Thoracic aorta (tissue), 2 donors: ENCODE measurements at regions not wholly inside any gene's neighbourhood (a gene's known extent, or its start where the extent isn't known, plus 50 kb on each side); places are given as distances from the start of the nearest gene placed in this dataset.

Experiments
- ATAC-seq: fragments of 150-250 bp; one replicate; pipeline ENCODE4 v1.8.0; 2017; ENCODE audit warnings: low read depth; ENCODE audit not compliant: insufficient number of reproducible peaks, low FRiP score
- DNase-seq: peaks from one replicate; pipeline ENCODE4 v3.0.0-alpha.2; 2020; ENCODE audit warnings: low spot score
- H3K27ac ChIP-seq, 2 donors: fragments of 200-600 bp; sonication (generic); 1 replicate in 1 of 2; 2 replicates in 1 of 2; pipeline ENCODE4 v1.5.1; 2016; ENCODE audit warnings: mild to moderate bottlenecking in 2 of 2, moderate library complexity in 2 of 2
- H3K27me3 ChIP-seq: fragments of 200-600 bp; sonication (generic); replicated peaks from 2 replicates; pipeline ENCODE4 v1.6.0; 2016; ENCODE audit warnings: mild to moderate bottlenecking; ENCODE audit not compliant: insufficient read depth
- H3K36me3 ChIP-seq: fragments of 200-600 bp; sonication (generic); one replicate; pipeline ENCODE4 v1.5.1; 2016
- H3K4me1 ChIP-seq, 2 donors: fragments of 200-600 bp; sonication (generic); 1 replicate in 1 of 2; 2 replicates in 1 of 2; pipeline versions ENCODE4 v1.5.1 to v1.6.0; 2016; ENCODE audit warnings: low read depth in 2 of 2, mild to moderate bottlenecking in 1 of 2; ENCODE audit not compliant: control insufficient read depth in 1 of 2
- H3K4me3 ChIP-seq: fragments of 200-600 bp; sonication (generic); 2 replicates; pipeline ENCODE4 v1.5.1; 2016; ENCODE audit warnings: mild to moderate bottlenecking
- H3K9me3 ChIP-seq: fragments of 200-600 bp; sonication (generic); 2 replicates; pipeline ENCODE4 v1.5.1; 2016
- TF ChIP-seq, protein P1 (sequence below): fragments of 200-600 bp; sonication (generic); IDR thresholded peaks from one replicate; pipeline ENCODE4 v1.5.1; 2019; ENCODE audit warnings: antibody characterized with exemption

DNA sequence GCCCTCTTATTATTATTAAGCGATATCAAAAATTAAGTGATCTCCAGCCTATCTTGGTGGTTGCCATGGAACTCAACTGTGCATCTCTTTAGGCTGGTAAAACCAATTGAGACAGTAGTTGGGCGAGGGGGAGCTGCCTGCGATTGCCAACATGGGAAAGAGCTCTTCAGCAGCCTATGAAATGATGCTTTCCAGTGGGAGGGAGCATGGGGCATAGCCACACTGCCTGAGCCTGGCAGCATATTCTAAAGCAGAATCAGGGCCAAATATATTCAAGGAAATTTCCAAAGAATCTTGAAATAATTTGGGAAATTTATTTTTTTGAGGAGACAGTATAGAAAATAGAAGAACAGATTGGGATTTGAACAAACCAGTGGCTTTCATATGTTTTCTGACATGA lies 126.9 kb upstream of the DNAH14 start:
- Histone ChIP-seq H3K9me3 (no peaks in the 10 kb centered on the region), H3K27me3 (no peaks in the 10 kb centered on the region), H3K4me3 (no peak overlapping the region), H3K36me3 (no peaks in the 10 kb centered on the region), H3K27ac (no peak overlapping the region), H3K4me1 (no peaks in the 10 kb centered on the region)
- ATAC-seq: no peak
- TF ChIP-seq, protein P1, sequence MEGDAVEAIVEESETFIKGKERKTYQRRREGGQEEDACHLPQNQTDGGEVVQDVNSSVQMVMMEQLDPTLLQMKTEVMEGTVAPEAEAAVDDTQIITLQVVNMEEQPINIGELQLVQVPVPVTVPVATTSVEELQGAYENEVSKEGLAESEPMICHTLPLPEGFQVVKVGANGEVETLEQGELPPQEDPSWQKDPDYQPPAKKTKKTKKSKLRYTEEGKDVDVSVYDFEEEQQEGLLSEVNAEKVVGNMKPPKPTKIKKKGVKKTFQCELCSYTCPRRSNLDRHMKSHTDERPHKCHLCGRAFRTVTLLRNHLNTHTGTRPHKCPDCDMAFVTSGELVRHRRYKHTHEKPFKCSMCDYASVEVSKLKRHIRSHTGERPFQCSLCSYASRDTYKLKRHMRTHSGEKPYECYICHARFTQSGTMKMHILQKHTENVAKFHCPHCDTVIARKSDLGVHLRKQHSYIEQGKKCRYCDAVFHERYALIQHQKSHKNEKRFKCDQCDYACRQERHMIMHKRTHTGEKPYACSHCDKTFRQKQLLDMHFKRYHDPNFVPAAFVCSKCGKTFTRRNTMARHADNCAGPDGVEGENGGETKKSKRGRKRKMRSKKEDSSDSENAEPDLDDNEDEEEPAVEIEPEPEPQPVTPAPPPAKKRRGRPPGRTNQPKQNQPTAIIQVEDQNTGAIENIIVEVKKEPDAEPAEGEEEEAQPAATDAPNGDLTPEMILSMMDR: no peak
- no peak for DNase-seq

DNA sequence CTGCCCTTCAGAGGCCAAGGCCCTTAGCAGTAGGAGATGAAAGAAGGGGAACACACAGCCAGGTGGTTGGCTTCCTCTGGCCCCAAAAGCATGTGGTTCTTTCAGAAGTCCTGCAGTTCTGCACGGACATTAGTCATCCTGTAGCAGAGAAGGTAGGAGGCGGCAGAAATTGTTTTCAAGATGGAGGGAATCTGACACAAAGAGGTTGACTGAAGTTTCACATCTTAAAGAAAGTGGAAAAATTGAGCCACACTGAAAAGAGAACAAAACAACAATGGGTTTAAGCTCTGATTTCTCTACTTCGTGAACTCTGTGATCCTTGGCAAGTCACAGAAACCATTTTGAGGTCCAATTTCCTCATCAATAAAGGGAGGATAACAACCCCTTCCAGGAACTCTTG lies 125.3 kb upstream of the DNAH14 start:
- no peak overlapping the region for H3K4me3 ChIP-seq
- no peaks in the 10 kb centered on the region for H3K36me3 ChIP-seq
- DNase-seq (no peak), ATAC-seq (no peak)
- H3K4me1 ChIP-seq: no peaks in the 10 kb centered on the region
- no peak overlapping the region for H3K27ac ChIP-seq
- no peaks in the 10 kb centered on the region for H3K9me3 ChIP-seq
- TF ChIP-seq, protein P1: no peak
- no peaks in the 10 kb centered on the region for H3K27me3 ChIP-seq

DNA sequence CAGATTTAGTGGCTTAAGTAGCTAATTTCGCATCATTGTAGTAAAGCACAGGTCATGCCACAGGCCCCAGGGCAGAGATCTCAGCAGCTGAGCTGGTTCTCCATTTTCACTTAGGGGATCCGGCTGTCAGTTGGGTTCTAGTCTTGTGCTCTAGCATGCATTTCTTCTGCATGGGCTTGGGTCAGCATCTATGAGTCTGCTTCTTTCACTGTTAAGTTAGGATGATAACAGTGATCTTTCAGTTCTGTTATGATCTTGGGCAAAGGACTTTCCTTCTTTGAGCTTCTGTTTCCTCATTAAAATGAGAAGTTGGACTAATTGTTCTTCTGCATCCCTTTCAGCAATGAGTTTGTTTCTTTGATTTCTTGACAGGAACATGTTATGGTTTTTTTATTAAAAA lies 123.6 kb upstream of the DNAH14 start:
- TF ChIP-seq, protein P1: no peak
- Histone ChIP-seq H3K4me1 (no peaks in the 10 kb centered on the region), H3K27ac (no peak overlapping the region), H3K36me3 (no peaks in the 10 kb centered on the region), H3K27me3 (no peaks in the 10 kb centered on the region), H3K4me3 (no peak overlapping the region), H3K9me3 (no peaks in the 10 kb centered on the region)
- DNase-seq (no peak), ATAC-seq (no peak)

DNA sequence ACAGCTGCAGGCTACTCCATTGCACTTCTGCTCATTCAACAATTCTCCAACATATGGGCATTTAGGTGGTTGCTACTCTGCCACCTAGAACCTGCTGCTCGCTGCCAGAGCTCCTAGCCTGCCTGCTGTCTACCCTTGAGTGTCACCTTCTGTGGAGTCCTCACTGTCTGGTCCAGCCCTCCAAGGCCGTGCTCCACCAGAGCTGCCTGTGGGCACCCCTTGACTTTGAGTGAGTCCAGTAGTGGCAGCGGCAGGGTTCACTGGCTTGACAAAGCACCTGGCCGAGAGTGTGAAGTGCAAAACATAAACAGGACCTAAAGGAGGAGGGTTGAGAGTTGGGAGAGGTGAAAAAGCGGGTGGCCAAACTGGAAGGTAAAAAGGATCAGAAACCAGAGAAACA lies 120.3 kb upstream of the DNAH14 start:
- Histone ChIP-seq H3K27ac (no peak overlapping the region), H3K36me3 (no peaks in the 10 kb centered on the region), H3K27me3 (no peaks in the 10 kb centered on the region), H3K4me1 (no peaks in the 10 kb centered on the region), H3K4me3 (no peak overlapping the region), H3K9me3 (no peaks in the 10 kb centered on the region)
- TF ChIP-seq, protein P1: no peak
- DNase-seq: no peak
- no peak for ATAC-seq

DNA sequence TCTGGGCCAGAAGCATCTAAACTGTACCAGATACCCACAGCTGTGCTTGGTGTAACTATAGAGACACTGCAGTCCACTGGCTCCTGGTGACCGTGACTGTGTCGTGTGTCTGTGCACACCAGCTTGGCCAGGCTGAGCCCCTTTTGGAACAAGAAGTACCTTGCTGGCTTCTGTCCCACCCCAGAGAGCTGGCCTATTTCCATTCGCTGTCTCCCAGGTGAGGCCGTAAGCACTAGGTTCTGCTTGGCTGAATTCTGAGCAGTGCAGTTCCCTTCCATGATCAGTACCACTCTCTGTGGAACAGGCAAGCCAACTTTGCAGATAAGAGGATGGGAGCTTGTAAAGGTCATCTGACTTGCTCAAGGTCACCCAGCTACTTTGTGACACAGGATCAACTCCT lies 119.9 kb upstream of the DNAH14 start:
- no peak for ATAC-seq
- Histone ChIP-seq H3K36me3 (no peaks in the 10 kb centered on the region), H3K27me3 (no peaks in the 10 kb centered on the region), H3K4me3 (no peak overlapping the region), H3K9me3 (no peaks in the 10 kb centered on the region), H3K4me1 (no peaks in the 10 kb centered on the region), H3K27ac (no peak overlapping the region)
- TF ChIP-seq, protein P1: no peak
- no peak for DNase-seq
